ENCODE measurements at regions not wholly inside any gene's neighbourhood (a gene's known extent, or its start where the extent isn't known, plus 50 kb on each side); places are given as distances from the start of the nearest gene placed in this dataset.

DNA sequence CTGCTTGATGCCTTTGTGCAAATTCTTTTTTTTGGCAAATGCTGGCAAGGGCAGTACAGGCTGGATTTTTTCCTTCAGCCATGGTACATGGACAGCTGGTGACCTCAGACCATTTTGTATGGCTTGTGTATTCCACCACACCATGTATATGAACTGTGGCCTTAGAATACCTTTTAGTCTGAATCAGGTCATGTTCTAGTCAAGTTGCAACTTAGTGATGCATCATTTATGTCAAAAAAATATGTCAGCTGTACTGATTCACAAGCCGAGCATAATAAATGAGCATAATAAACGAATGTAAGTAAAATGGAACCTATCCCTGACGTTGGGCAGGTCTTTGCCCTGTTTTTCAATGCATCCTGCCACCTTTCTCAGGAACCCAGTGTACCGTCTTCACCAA is 219.7 kb upstream of the RUNX1 start:
- DNase-seq: no peak
- no peaks in the 10 kb centered on the region for H3K27me3 ChIP-seq
- H3K4me3 ChIP-seq: no peak overlapping the region
- intact Hi-C loops (cut with DNase I): no loop called here
- H3K4me1 ChIP-seq (replicated peaks in 1 of 2): no peaks in the 10 kb centered on the region
- whole genome bisulfite sequencing, 4 donors: 75 to 80% (median 80%) methylated on average over 4 of the region's 4 CpGs
- no peak overlapping the region for H3K27ac ChIP-seq
- no peaks in the 10 kb centered on the region for H3K36me3 ChIP-seq (replicated peaks in 1 of 2)
- no peaks in the 10 kb centered on the region for H3K9me3 ChIP-seq (replicated peaks in 1 of 3)
- no peak for TF ChIP-seq POLR2A (IDR thresholded peaks at IDR 0.05)
- TF ChIP-seq, protein P1, sequence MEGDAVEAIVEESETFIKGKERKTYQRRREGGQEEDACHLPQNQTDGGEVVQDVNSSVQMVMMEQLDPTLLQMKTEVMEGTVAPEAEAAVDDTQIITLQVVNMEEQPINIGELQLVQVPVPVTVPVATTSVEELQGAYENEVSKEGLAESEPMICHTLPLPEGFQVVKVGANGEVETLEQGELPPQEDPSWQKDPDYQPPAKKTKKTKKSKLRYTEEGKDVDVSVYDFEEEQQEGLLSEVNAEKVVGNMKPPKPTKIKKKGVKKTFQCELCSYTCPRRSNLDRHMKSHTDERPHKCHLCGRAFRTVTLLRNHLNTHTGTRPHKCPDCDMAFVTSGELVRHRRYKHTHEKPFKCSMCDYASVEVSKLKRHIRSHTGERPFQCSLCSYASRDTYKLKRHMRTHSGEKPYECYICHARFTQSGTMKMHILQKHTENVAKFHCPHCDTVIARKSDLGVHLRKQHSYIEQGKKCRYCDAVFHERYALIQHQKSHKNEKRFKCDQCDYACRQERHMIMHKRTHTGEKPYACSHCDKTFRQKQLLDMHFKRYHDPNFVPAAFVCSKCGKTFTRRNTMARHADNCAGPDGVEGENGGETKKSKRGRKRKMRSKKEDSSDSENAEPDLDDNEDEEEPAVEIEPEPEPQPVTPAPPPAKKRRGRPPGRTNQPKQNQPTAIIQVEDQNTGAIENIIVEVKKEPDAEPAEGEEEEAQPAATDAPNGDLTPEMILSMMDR (IDR thresholded peaks at IDR 0.05): no peak

DNA sequence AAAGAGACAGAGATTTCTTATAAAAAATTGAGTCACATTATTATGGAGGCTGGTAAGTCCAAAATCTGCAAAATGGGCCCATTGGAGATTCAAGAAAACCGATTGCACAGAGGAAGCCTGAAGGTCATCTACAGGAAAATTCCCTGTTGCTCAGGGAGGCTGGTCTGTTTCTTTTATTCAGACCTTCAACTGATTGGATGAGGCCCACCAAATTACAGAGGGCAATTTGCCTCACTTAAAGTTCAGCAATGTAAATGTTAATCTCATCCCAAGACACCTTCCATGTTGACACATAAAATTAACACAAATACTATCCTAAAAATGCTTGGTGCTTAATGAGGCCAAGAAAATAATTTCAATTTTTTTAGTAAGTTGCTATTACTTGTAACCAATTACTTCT is 219.2 kb upstream of the RUNX1 start:
- intact Hi-C loops (cut with DNase I): no loop called here
- no peak overlapping the region for H3K27ac ChIP-seq
- no peak for DNase-seq
- H3K9me3 ChIP-seq (replicated peaks in 1 of 3): no peaks in the 10 kb centered on the region
- H3K4me1 ChIP-seq (replicated peaks in 1 of 2): no peaks in the 10 kb centered on the region
- H3K4me3 ChIP-seq: no peak overlapping the region
- no peak for TF ChIP-seq POLR2A (IDR thresholded peaks at IDR 0.05)
- TF ChIP-seq, protein P1 (IDR thresholded peaks at IDR 0.05): no peak
- H3K36me3 ChIP-seq (replicated peaks in 1 of 2): no peaks in the 10 kb centered on the region
- H3K27me3 ChIP-seq: no peaks in the 10 kb centered on the region
- 49 to 71% (median 68%) methylated on average over 1 of the region's 1 CpG for WGBS, 4 donors

DNA sequence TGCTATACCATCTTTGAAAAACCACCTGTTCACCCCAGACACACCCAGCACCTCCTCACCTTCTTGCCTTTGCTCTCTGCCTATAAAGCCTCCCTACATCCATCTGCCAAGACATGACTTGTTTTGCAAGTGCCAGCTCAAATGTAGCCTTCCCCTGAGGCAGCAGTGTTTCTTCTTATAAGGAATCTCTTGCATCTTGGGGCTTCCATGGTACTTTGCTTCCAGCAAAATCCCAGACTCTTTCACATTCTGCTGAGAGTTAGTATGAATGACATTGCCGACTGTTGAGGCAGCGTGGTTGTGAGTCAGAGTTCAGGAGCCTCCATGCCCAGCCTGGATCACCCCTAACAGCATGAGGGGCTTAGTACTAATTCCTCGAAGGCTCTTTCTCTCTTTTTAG is 217.4 kb upstream of the RUNX1 start:
- no peaks in the 10 kb centered on the region for H3K9me3 ChIP-seq (replicated peaks in 1 of 3)
- H3K4me1 ChIP-seq (replicated peaks in 1 of 2): no peaks in the 10 kb centered on the region
- H3K4me3 ChIP-seq: no peak overlapping the region
- no peak for TF ChIP-seq POLR2A (IDR thresholded peaks at IDR 0.05)
- H3K27me3 ChIP-seq: no peaks in the 10 kb centered on the region
- intact Hi-C loops (cut with DNase I): no loop called here
- 86 to 96% (median 95%) methylated on average over 3 of the region's 3 CpGs for WGBS, 4 donors
- no peaks in the 10 kb centered on the region for H3K36me3 ChIP-seq (replicated peaks in 1 of 2)
- no peak overlapping the region for H3K27ac ChIP-seq
- DNase-seq: no peak

DNA sequence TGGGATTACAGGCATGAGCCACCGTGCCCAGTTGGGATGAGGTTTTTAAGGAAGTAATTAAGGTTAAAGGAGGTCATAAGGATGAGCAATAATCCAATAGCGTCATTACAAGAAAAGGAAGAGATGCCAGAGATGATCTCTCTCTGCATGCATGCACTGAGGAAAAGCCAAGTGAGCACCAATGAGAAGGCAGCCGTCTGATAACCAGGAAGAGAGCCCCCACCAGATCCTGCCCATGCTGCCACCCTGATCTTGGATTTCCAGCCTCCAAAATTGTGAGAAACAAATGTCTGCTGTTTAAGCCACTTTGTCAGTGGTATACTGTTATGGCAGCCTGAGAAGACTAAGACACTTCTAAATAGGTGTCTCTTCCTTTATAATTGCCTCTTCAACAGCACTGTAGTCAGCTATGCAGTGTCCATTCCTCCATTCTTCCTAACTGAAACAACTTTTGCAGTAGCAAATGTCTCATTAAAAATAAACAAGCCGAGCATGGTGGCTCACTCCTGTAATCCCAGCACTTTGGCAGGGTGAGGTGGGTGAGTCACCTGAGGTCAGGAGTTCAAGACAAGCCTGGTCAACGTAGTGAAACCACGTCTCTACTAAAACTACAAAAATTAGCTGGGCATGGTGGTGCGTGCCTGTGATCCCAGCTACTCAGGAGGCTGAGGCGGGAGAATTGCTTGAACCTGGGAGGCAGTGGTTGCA is 216.2 kb upstream of the RUNX1 start:
- peak in 3 of 7 donors; percentile 31 to 41 (median 40) for DNase-seq
- no peaks in the 10 kb centered on the region for H3K9me3 ChIP-seq (replicated peaks in 1 of 3)
- H3K27ac ChIP-seq: no peak overlapping the region
- H3K4me3 ChIP-seq: no peak overlapping the region
- no peaks in the 10 kb centered on the region for H3K27me3 ChIP-seq
- no peak for TF ChIP-seq POLR2A (IDR thresholded peaks at IDR 0.05)
- TF ChIP-seq, protein P1 (IDR thresholded peaks at IDR 0.05): no peak
- WGBS, 4 donors: 64 to 68% (median 67%) methylated on average over 8 of the region's 8 CpGs
- H3K4me1 ChIP-seq (replicated peaks in 1 of 2): no peaks in the 10 kb centered on the region
- no peaks in the 10 kb centered on the region for H3K36me3 ChIP-seq (replicated peaks in 1 of 2)
- intact Hi-C loops (cut with DNase I): no loop called here

DNA sequence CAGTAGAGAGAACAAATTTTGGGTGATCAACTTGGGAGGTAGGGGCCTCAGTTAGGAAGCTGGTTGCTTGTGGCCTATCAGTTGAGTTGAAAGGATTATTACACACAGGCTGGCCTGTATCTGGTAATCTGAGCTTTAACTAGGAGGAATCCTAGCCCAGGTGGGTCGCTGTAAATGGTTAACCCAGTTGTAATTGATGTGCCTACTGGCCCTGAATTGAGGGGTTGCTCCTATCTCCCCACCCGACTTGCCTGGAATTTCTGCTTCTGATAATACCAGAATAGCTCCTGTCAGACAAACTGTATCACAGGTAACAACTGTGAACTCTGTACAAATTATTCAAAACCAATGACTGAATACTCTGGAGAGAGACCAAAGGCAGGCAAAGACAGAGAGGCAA is 210.4 kb upstream of the RUNX1 start:
- no peak for DNase-seq
- no peaks in the 10 kb centered on the region for H3K9me3 ChIP-seq (replicated peaks in 1 of 3)
- intact Hi-C loops (cut with DNase I): no loop called here
- WGBS, 4 donors: 75 to 86% (median 81%) methylated on average over 2 of the region's 2 CpGs
- H3K36me3 ChIP-seq (replicated peaks in 1 of 2): no peaks in the 10 kb centered on the region
- H3K27ac ChIP-seq: no peak overlapping the region
- H3K4me3 ChIP-seq: no peak overlapping the region
- H3K4me1 ChIP-seq (replicated peaks in 1 of 2): peaks cover 0 to 21% of the 10 kb centered on the region in 2 donors
- no peaks in the 10 kb centered on the region for H3K27me3 ChIP-seq
- TF ChIP-seq POLR2A (IDR thresholded peaks at IDR 0.05): no peak
- TF ChIP-seq, protein P1 (IDR thresholded peaks at IDR 0.05): no peak

All from adrenal gland (tissue), 9 donors.